ENCODE measurements at regions not wholly inside any gene's neighbourhood (a gene's known extent, or its start where the extent isn't known, plus 50 kb on each side); places are given as distances from the start of the nearest gene placed in this dataset.

DNA sequence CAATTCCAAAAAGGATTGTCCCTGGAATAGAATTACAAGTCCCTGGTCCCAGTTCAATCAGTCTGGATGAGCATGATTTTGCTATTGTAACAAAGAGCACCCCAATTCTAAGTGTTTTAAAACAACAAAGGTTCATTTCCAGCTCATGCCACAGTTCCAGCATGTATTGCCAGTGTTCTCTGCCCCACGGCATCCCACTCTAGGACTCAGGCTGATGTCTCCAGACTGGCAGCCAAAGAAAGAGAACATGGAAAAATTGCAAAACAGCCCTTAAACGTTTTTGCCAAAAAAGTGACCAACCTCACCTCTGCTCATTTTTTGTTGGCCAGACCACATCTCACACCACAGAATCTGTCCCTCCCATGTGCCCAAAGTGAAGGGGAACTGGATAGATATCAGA is 116.0 kb upstream of the PLXNC1 start:
- no peak overlapping the region for H3K18ac ChIP-seq (ENCODE audit: low read length)
- WGBS (ENCODE audit: extremely low coverage, insufficient coverage, insufficient read length), result no CpG with 5 or more reads among the region's 2 CpGs
- no peak overlapping the region for H3K4me2 ChIP-seq (ENCODE audit: low read length)
- no peak overlapping the region for H4K8ac ChIP-seq (ENCODE audit: low read depth, low read length)
- H2BK5ac ChIP-seq (ENCODE audit: low read depth, low read length, poor library complexity), result no peak overlapping the region
- H3K79me1 ChIP-seq (ENCODE audit: low read length), result no peaks in the 10 kb centered on the region
- H3K4me3 ChIP-seq (ENCODE audit: low read depth, low read length), result no peak overlapping the region
- H3K14ac ChIP-seq (ENCODE audit: low read length), result no peak overlapping the region
- H2AK5ac ChIP-seq (ENCODE audit: low read length), result no peak overlapping the region
- H3K9me3 ChIP-seq (ENCODE audit: insufficient read depth, low read depth, low read length), result no peaks in the 10 kb centered on the region
- no peaks in the 10 kb centered on the region for H3K79me2 ChIP-seq (ENCODE audit: control insufficient read depth, insufficient read depth, low read length, poor library complexity)
- H2BK12ac ChIP-seq (ENCODE audit: low read length), result no peak overlapping the region
- H3K27ac ChIP-seq (ENCODE audit: low read depth, low read length), result no peak overlapping the region
- no peak overlapping the region for H2AFZ ChIP-seq (ENCODE audit: insufficient read depth, low read length, poor library complexity)
- DNase-seq, result no peak
- no peak overlapping the region for H3K4ac ChIP-seq (ENCODE audit: low read depth, low read length)
- H3K36me3 ChIP-seq (ENCODE audit: control insufficient read depth in 1 of 2, insufficient read depth in 2 of 2, low read length in 2 of 2), result no peaks in the 10 kb centered on the region
- H3K27me3 ChIP-seq (ENCODE audit: insufficient read depth, low read length), result no peaks in the 10 kb centered on the region
- no peak overlapping the region for H2BK120ac ChIP-seq (ENCODE audit: insufficient read depth, low read length, poor library complexity)
- H4K12ac ChIP-seq (ENCODE audit: low read depth, low read length), result no peak overlapping the region
- H3K4me1 ChIP-seq (ENCODE audit: control insufficient read depth in 1 of 2, insufficient read depth in 2 of 2, low read length in 2 of 2), result no peaks in the 10 kb centered on the region
- no peak overlapping the region for H4K91ac ChIP-seq (ENCODE audit: low read depth, low read length)
- H3K23ac ChIP-seq (ENCODE audit: low read length), result no peak overlapping the region
- H3K9ac ChIP-seq (ENCODE audit: low read length), result no peak overlapping the region

DNA sequence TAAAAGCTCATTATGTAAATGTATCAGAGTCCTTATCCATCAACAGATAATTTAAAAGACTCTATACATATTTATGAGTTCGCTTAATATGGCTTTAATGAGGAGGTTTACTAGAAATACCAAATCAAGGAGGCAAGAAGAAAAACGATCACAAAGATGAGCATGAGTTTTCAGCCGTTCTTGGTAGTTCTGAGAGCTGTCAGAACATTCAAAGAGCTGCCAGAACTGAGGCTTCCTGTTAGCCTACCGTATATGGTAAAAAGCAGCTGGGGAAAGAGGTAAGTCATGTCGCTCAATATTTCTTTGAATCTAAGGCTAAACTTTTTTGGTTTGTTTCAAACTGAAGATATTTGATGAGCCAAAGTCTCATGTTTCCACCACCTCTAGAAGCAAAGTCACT is 115.3 kb upstream of the PLXNC1 start:
- Histone ChIP-seq H4K91ac (ENCODE audit: low read depth, low read length) (no peak overlapping the region), H3K9ac (ENCODE audit: low read length) (no peak overlapping the region), H3K9me3 (ENCODE audit: insufficient read depth, low read depth, low read length) (no peaks in the 10 kb centered on the region), H3K4me2 (ENCODE audit: low read length) (no peak overlapping the region), H3K4ac (ENCODE audit: low read depth, low read length) (no peak overlapping the region), H3K27ac (ENCODE audit: low read depth, low read length) (no peak overlapping the region), H3K14ac (ENCODE audit: low read length) (no peak overlapping the region), H3K27me3 (ENCODE audit: insufficient read depth, low read length) (no peaks in the 10 kb centered on the region), H3K79me1 (ENCODE audit: low read length) (no peaks in the 10 kb centered on the region), H3K18ac (ENCODE audit: low read length) (no peak overlapping the region), H2BK120ac (ENCODE audit: insufficient read depth, low read length, poor library complexity) (no peak overlapping the region), H2AK5ac (ENCODE audit: low read length) (no peak overlapping the region), H2BK5ac (ENCODE audit: low read depth, low read length, poor library complexity) (no peak overlapping the region), H3K4me3 (ENCODE audit: low read depth, low read length) (no peak overlapping the region), H4K12ac (ENCODE audit: low read depth, low read length) (no peak overlapping the region), H2AFZ (ENCODE audit: insufficient read depth, low read length, poor library complexity) (no peak overlapping the region), H3K23ac (ENCODE audit: low read length) (no peak overlapping the region), H3K36me3 (ENCODE audit: control insufficient read depth in 1 of 2, insufficient read depth in 2 of 2, low read length in 2 of 2) (no peaks in the 10 kb centered on the region), H2BK12ac (ENCODE audit: low read length) (no peak overlapping the region), H4K8ac (ENCODE audit: low read depth, low read length) (no peak overlapping the region), H3K79me2 (ENCODE audit: control insufficient read depth, insufficient read depth, low read length, poor library complexity) (no peaks in the 10 kb centered on the region), H3K4me1 (ENCODE audit: control insufficient read depth in 1 of 2, insufficient read depth in 2 of 2, low read length in 2 of 2) (no peaks in the 10 kb centered on the region)
- DNase-seq, result no peak
- WGBS (ENCODE audit: extremely low coverage, insufficient coverage, insufficient read length), result no CpG with 5 or more reads among the region's 5 CpGs

DNA sequence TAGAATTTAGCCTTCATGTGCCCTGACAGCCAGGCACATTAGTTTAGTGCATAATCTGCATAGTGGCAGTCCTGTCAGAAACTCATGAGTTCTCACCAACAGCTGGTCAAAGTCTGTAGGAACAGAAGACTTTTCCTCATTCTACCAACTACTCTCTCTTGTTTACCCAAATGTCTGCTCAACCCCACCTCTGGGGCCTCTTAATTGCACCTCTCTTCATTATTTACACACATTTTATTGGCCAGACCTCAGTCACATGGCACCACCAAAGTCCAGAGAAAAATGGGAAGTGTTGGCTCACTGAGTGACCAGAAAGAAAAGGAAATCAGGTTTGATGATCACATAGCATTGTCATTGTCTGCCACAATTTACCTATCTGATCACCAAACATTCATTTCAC is 114.6 kb upstream of the PLXNC1 start:
- H3K4me2 ChIP-seq (ENCODE audit: low read length), result no peak overlapping the region
- no peaks in the 10 kb centered on the region for H3K9me3 ChIP-seq (ENCODE audit: insufficient read depth, low read depth, low read length)
- H3K27ac ChIP-seq (ENCODE audit: low read depth, low read length), result no peak overlapping the region
- H4K91ac ChIP-seq (ENCODE audit: low read depth, low read length), result no peak overlapping the region
- DNase-seq, result no peak
- H3K9ac ChIP-seq (ENCODE audit: low read length), result no peak overlapping the region
- H3K23ac ChIP-seq (ENCODE audit: low read length), result no peak overlapping the region
- no peak overlapping the region for H2BK120ac ChIP-seq (ENCODE audit: insufficient read depth, low read length, poor library complexity)
- H3K27me3 ChIP-seq (ENCODE audit: insufficient read depth, low read length), result no peaks in the 10 kb centered on the region
- H3K18ac ChIP-seq (ENCODE audit: low read length), result no peak overlapping the region
- H3K79me2 ChIP-seq (ENCODE audit: control insufficient read depth, insufficient read depth, low read length, poor library complexity), result no peaks in the 10 kb centered on the region
- H2BK12ac ChIP-seq (ENCODE audit: low read length), result no peak overlapping the region
- H3K4me3 ChIP-seq (ENCODE audit: low read depth, low read length), result no peak overlapping the region
- H4K12ac ChIP-seq (ENCODE audit: low read depth, low read length), result no peak overlapping the region
- no peak overlapping the region for H2AK5ac ChIP-seq (ENCODE audit: low read length)
- no peak overlapping the region for H4K8ac ChIP-seq (ENCODE audit: low read depth, low read length)
- H3K36me3 ChIP-seq (ENCODE audit: control insufficient read depth in 1 of 2, insufficient read depth in 2 of 2, low read length in 2 of 2), result no peaks in the 10 kb centered on the region
- no peak overlapping the region for H3K14ac ChIP-seq (ENCODE audit: low read length)
- H3K4ac ChIP-seq (ENCODE audit: low read depth, low read length), result no peak overlapping the region
- no peaks in the 10 kb centered on the region for H3K79me1 ChIP-seq (ENCODE audit: low read length)
- no peak overlapping the region for H2AFZ ChIP-seq (ENCODE audit: insufficient read depth, low read length, poor library complexity)
- H2BK5ac ChIP-seq (ENCODE audit: low read depth, low read length, poor library complexity), result no peak overlapping the region
- H3K4me1 ChIP-seq (ENCODE audit: control insufficient read depth in 1 of 2, insufficient read depth in 2 of 2, low read length in 2 of 2), result no peaks in the 10 kb centered on the region

DNA sequence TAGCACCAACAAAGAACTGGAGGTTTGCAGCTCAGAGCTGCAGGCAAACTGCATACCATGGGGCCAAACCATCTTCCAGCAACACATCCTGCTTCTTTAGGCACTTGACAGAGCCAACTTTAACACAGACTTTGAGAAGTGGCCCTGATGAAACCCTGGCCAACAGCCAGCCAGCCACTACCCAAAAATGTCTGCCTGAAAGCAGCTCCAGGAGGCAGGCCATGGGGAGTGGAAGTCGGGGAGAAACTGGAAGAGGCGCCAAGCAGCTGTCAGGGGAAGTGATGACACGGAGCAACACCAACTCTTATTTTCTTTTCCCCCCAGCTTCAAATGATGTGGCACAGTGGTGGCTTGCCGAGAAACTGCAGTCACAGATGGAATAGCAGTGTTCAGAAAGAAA is 110.9 kb upstream of the PLXNC1 start:
- Histone ChIP-seq H3K79me2 (ENCODE audit: control insufficient read depth, insufficient read depth, low read length, poor library complexity) (no peaks in the 10 kb centered on the region), H3K4me1 (ENCODE audit: control insufficient read depth in 1 of 2, insufficient read depth in 2 of 2, low read length in 2 of 2) (no peaks in the 10 kb centered on the region), H2BK5ac (ENCODE audit: low read depth, low read length, poor library complexity) (no peak overlapping the region), H3K9me3 (ENCODE audit: insufficient read depth, low read depth, low read length) (no peaks in the 10 kb centered on the region), H3K18ac (ENCODE audit: low read length) (no peak overlapping the region), H4K12ac (ENCODE audit: low read depth, low read length) (no peak overlapping the region), H3K27me3 (ENCODE audit: insufficient read depth, low read length) (no peaks in the 10 kb centered on the region), H2AFZ (ENCODE audit: insufficient read depth, low read length, poor library complexity) (no peak overlapping the region), H3K4me2 (ENCODE audit: low read length) (no peak overlapping the region), H2BK120ac (ENCODE audit: insufficient read depth, low read length, poor library complexity) (no peak overlapping the region), H2AK5ac (ENCODE audit: low read length) (no peak overlapping the region), H3K9ac (ENCODE audit: low read length) (no peak overlapping the region), H3K27ac (ENCODE audit: low read depth, low read length) (no peak overlapping the region), H2BK12ac (ENCODE audit: low read length) (no peak overlapping the region), H3K79me1 (ENCODE audit: low read length) (no peaks in the 10 kb centered on the region), H4K91ac (ENCODE audit: low read depth, low read length) (no peak overlapping the region), H3K4ac (ENCODE audit: low read depth, low read length) (no peak overlapping the region), H3K36me3 (ENCODE audit: control insufficient read depth in 1 of 2, insufficient read depth in 2 of 2, low read length in 2 of 2) (no peaks in the 10 kb centered on the region), H4K8ac (ENCODE audit: low read depth, low read length) (no peak overlapping the region), H3K14ac (ENCODE audit: low read length) (no peak overlapping the region), H3K4me3 (ENCODE audit: low read depth, low read length) (no peak overlapping the region), H3K23ac (ENCODE audit: low read length) (no peak overlapping the region)
- DNase-seq, result no peak
- no CpG with 5 or more reads among the region's 4 CpGs for WGBS (ENCODE audit: extremely low coverage, insufficient coverage, insufficient read length)

DNA sequence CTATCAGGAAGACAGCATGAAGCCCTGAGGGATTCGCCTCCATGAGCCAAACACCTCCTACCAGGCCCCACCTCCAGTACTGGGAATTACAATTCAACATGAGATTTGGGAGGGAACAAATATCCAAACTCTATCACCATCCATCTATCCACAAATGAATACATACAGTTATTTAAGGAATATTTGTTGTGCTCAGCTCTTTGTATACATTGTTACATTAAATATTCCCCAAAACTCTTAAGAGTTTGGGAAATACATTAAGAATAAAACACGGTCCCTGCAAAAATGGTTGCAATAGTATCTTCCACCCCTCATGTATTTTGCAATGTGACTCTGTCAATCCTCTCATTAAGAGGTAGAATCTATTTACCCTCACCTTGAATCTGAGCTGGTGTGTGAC is 109.8 kb upstream of the PLXNC1 start:
- Histone ChIP-seq H3K9ac (ENCODE audit: low read length) (no peak overlapping the region), H3K9me3 (ENCODE audit: insufficient read depth, low read depth, low read length) (no peaks in the 10 kb centered on the region), H3K18ac (ENCODE audit: low read length) (no peak overlapping the region), H2BK120ac (ENCODE audit: insufficient read depth, low read length, poor library complexity) (no peak overlapping the region), H2BK12ac (ENCODE audit: low read length) (no peak overlapping the region), H2BK5ac (ENCODE audit: low read depth, low read length, poor library complexity) (no peak overlapping the region), H4K12ac (ENCODE audit: low read depth, low read length) (no peak overlapping the region), H3K4me1 (ENCODE audit: control insufficient read depth in 1 of 2, insufficient read depth in 2 of 2, low read length in 2 of 2) (no peaks in the 10 kb centered on the region), H3K79me1 (ENCODE audit: low read length) (no peaks in the 10 kb centered on the region), H3K14ac (ENCODE audit: low read length) (no peak overlapping the region), H3K27ac (ENCODE audit: low read depth, low read length) (no peak overlapping the region), H3K23ac (ENCODE audit: low read length) (no peak overlapping the region), H2AK5ac (ENCODE audit: low read length) (no peak overlapping the region), H3K4ac (ENCODE audit: low read depth, low read length) (no peak overlapping the region), H2AFZ (ENCODE audit: insufficient read depth, low read length, poor library complexity) (no peak overlapping the region), H3K79me2 (ENCODE audit: control insufficient read depth, insufficient read depth, low read length, poor library complexity) (no peaks in the 10 kb centered on the region), H4K91ac (ENCODE audit: low read depth, low read length) (no peak overlapping the region), H3K4me2 (ENCODE audit: low read length) (no peak overlapping the region), H3K4me3 (ENCODE audit: low read depth, low read length) (no peak overlapping the region), H4K8ac (ENCODE audit: low read depth, low read length) (no peak overlapping the region), H3K36me3 (ENCODE audit: control insufficient read depth in 1 of 2, insufficient read depth in 2 of 2, low read length in 2 of 2) (no peaks in the 10 kb centered on the region), H3K27me3 (ENCODE audit: insufficient read depth, low read length) (no peaks in the 10 kb centered on the region)
- WGBS (ENCODE audit: extremely low coverage, insufficient coverage, insufficient read length), result no CpG with 5 or more reads among the region's 2 CpGs
- DNase-seq, result no peak
